Mesenchymal stem cell (in vitro differentiated cells and primary cell): ENCODE measurements at regions not wholly inside any gene's neighbourhood (a gene's known extent, or its start where the extent isn't known, plus 50 kb on each side); places are given as distances from the start of the nearest gene placed in this dataset.
A peak's percentile ranks its signal among the peaks of the same experiment; 100 is the strongest.
"Not testable (repeated sequence)": the region's sequence is repeated elsewhere in the genome, so short reads cannot be mapped to it uniquely, and the experiment has no call there.

Experiments
- DNase-seq: peaks from one replicate; pipeline ENCODE4 v3.0.0-alpha.2; 2013
- H2AFZ ChIP-seq: one replicate; pipeline ENCODE4 v1.6.1; 2013; ENCODE audit warnings: low read depth, mild to moderate bottlenecking, control low read depth, inconsistent platforms, low read length, moderate library complexity
- H2AK5ac ChIP-seq: 2 replicates; pipeline ENCODE4 v1.6.1; 2013; ENCODE audit warnings: low read length, moderate library complexity, mild to moderate bottlenecking, inconsistent platforms; ENCODE audit not compliant: severe bottlenecking
- H2BK120ac ChIP-seq: one replicate; pipeline ENCODE4 v1.6.1; 2013; ENCODE audit warnings: low read depth, mild to moderate bottlenecking, inconsistent platforms, low read length, moderate library complexity
- H2BK12ac ChIP-seq, 2 experiments: one replicate each; pipeline ENCODE4 v1.6.1; 2013; ENCODE audit warnings: inconsistent platforms in 2 of 2, low read length in 2 of 2, mild to moderate bottlenecking in 2 of 2, moderate library complexity in 2 of 2, control low read depth in 1 of 2
- H2BK15ac ChIP-seq: one replicate; pipeline ENCODE4 v1.6.1; 2013; ENCODE audit warnings: mild to moderate bottlenecking, low read depth, inconsistent platforms; ENCODE audit not compliant: poor library complexity, severe bottlenecking
- H2BK5ac ChIP-seq: 2 replicates; pipeline ENCODE4 v1.6.1; 2013; ENCODE audit warnings: low read depth, mild to moderate bottlenecking, low read length, control low read depth, inconsistent platforms; ENCODE audit not compliant: poor library complexity, severe bottlenecking
- H3K14ac ChIP-seq, 2 experiments: one replicate each; pipeline ENCODE4 v1.6.1; 2013; ENCODE audit warnings: inconsistent platforms in 2 of 2, low read length in 2 of 2, control low read depth in 1 of 2, mild to moderate bottlenecking in 1 of 2, moderate library complexity in 1 of 2
- H3K18ac ChIP-seq, 2 experiments: one replicate each; pipeline ENCODE4 v1.6.1; 2013; ENCODE audit warnings: inconsistent platforms in 2 of 2, low read length in 2 of 2, control low read depth in 1 of 2, low read depth in 1 of 2, mild to moderate bottlenecking in 1 of 2
- H3K23ac ChIP-seq, 2 experiments: one replicate each; pipeline ENCODE4 v1.6.1; 2013; ENCODE audit warnings: inconsistent platforms in 2 of 2, low read length in 2 of 2, mild to moderate bottlenecking in 2 of 2, moderate library complexity in 2 of 2, control low read depth in 1 of 2
- H3K27ac ChIP-seq: 2 replicates; pipeline ENCODE4 v1.5.1; 2013; ENCODE audit warnings: mild to moderate bottlenecking, moderate library complexity, low read length, control low read depth, inconsistent platforms; ENCODE audit not compliant: poor library complexity, severe bottlenecking
- H3K27me3 ChIP-seq, 2 experiments: 2 replicates each; pipeline versions ENCODE4 v1.6.1 to v1.7.0; 2013; ENCODE audit warnings: low read length in 2 of 2, mild to moderate bottlenecking in 2 of 2, moderate library complexity in 2 of 2, control low read depth in 1 of 2, inconsistent platforms in 1 of 2; ENCODE audit not compliant: control insufficient read depth in 1 of 2, insufficient read depth in 1 of 2
- H3K36me3 ChIP-seq, 2 experiments: 2 replicates each; pipeline versions ENCODE4 v1.6.1 to v1.7.0; 2013; ENCODE audit warnings: low read length in 2 of 2, control low read depth in 1 of 2, inconsistent platforms in 1 of 2, low read depth in 1 of 2, mild to moderate bottlenecking in 1 of 2; ENCODE audit not compliant: insufficient read depth in 2 of 2, control insufficient read depth in 1 of 2
- H3K4ac ChIP-seq, 2 experiments: one replicate each; pipeline ENCODE4 v1.6.1; 2013; ENCODE audit warnings: inconsistent platforms in 2 of 2, low read length in 2 of 2, mild to moderate bottlenecking in 2 of 2, moderate library complexity in 2 of 2, control low read depth in 1 of 2, low read depth in 1 of 2
- H3K4me1 ChIP-seq: 2 replicates; pipeline ENCODE4 v1.6.1; 2013; ENCODE audit warnings: low read depth, low read length, control low read depth; ENCODE audit not compliant: control insufficient read depth, insufficient read depth
- H3K4me2 ChIP-seq: 2 replicates; pipeline ENCODE4 v1.6.1; 2013; ENCODE audit warnings: low read length, mild to moderate bottlenecking, inconsistent platforms; ENCODE audit not compliant: poor library complexity, severe bottlenecking
- H3K4me3 ChIP-seq, 2 experiments: 2 replicates each; pipeline versions ENCODE4 v1.5.1 to v1.7.0; 2013; ENCODE audit warnings: low read length in 2 of 2, mild to moderate bottlenecking in 2 of 2, control low read depth in 1 of 2, low read depth in 1 of 2; ENCODE audit not compliant: insufficient read depth in 1 of 2
- H3K79me1 ChIP-seq: replicated peaks from 2 replicates; pipeline ENCODE4 v1.6.1; 2013; ENCODE audit warnings: mild to moderate bottlenecking, control low read depth, low read length, inconsistent platforms; ENCODE audit not compliant: poor library complexity, severe bottlenecking
- H3K9ac ChIP-seq: 2 replicates; pipeline ENCODE4 v1.7.0; 2013; ENCODE audit warnings: mild to moderate bottlenecking, low read length, moderate library complexity
- H3K9me3 ChIP-seq: 2 replicates; pipeline ENCODE4 v1.7.0; 2013; ENCODE audit warnings: mild to moderate bottlenecking, low read length; ENCODE audit not compliant: control insufficient read depth
- H4K8ac ChIP-seq: one replicate; pipeline ENCODE4 v1.6.1; 2013; ENCODE audit warnings: inconsistent platforms, mild to moderate bottlenecking, low read length, moderate library complexity
- H4K91ac ChIP-seq: one replicate; pipeline ENCODE4 v1.6.1; 2013; ENCODE audit warnings: mild to moderate bottlenecking, low read length, inconsistent platforms
- WGBS: methylation state at CpG from one replicate; pipeline ENCODE4 v1.1.7; 2013; ENCODE audit warnings: mixed read lengths; 5-methylcytosine and 5-hydroxymethylcytosine counted together

DNA sequence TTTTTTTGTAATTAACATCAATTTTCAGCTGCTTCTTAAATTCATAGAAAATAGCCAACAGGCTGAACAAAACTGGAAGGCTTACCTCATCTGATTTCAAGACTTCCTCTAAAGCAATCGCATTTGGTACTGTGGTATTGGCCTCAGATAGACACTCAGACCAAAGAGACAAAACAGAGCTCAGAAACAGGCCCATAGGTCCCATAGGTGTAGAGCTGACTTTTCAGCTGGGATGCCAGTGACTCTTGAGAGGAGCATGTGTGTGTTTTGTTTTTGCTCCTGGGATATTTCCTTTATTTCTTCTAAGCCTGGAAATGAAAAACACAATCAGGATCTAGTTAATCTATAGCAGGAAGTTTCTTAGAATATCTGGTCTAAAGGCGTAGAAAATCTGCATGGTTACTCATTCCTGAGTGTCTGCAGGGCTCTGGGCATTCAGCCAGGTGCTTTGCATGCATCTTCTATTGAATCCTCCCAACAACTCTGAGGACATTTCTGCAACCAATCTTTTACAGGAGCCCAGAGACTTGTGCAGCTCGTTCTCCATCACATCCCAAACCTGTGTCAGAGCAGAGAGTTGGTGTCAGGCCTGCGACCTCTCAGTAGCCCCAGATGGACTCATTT lies 190.8 kb downstream of the RTP5 start:
- no peak overlapping the region for H3K14ac ChIP-seq
- 64% methylated on average over 4 of the region's 4 CpGs for WGBS
- no peaks in the 10 kb centered on the region for H3K36me3 ChIP-seq
- H3K9me3 ChIP-seq: no peaks in the 10 kb centered on the region
- H2BK5ac ChIP-seq: no peak overlapping the region
- no peak overlapping the region for H3K4me2 ChIP-seq
- no peak overlapping the region for H3K18ac ChIP-seq
- no peak overlapping the region for H3K4me3 ChIP-seq
- no peak overlapping the region for H3K23ac ChIP-seq
- peak overlapping the region; percentile 6 for H3K27ac ChIP-seq
- no peak overlapping the region for H2AFZ ChIP-seq
- no peak overlapping the region for H3K4ac ChIP-seq
- H4K8ac ChIP-seq: no peak overlapping the region
- H3K4me1 ChIP-seq: peaks cover 3% of the 10 kb centered on the region
- no peak overlapping the region for H2BK15ac ChIP-seq
- no peak overlapping the region for H2AK5ac ChIP-seq
- H3K79me1 ChIP-seq: no peaks in the 10 kb centered on the region
- H2BK120ac ChIP-seq: no peak overlapping the region
- peaks cover 25 to 38% of the 10 kb centered on the region in 2 experiments for H3K27me3 ChIP-seq
- H4K91ac ChIP-seq: no peak overlapping the region
- H2BK12ac ChIP-seq: no peak overlapping the region
- no peak overlapping the region for H3K9ac ChIP-seq
- DNase-seq: peak; percentile 31

DNA sequence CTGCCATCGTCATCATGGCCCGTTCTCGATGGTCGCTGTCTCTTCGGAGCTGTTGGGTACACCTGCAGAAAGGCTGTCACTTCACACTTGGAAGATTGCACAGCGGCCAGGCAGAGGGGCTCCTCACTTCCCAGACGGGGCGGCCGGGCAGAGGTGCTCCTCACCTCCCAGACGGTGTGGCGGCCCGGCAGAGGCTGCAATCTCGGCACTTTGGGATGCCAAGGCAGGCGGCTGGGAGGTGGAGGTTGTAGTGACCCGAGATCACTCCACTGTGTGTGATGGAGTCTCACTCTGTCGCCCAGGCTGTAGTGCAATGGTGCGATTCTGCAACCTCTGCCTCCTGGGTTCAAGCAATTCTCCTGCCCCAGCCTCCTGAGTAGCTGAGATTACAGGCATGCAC lies 192.4 kb downstream of the RTP5 start:
- not testable (repeated sequence) for H3K9me3 ChIP-seq, H3K79me1 ChIP-seq, H2BK120ac ChIP-seq, H2AFZ ChIP-seq, H3K4me1 ChIP-seq, H3K14ac ChIP-seq, H3K4ac ChIP-seq, H4K8ac ChIP-seq, H3K18ac ChIP-seq, H3K23ac ChIP-seq, H2BK5ac ChIP-seq, H3K4me2 ChIP-seq, H3K9ac ChIP-seq, H2AK5ac ChIP-seq, H4K91ac ChIP-seq, H3K4me3 ChIP-seq, DNase-seq, H2BK15ac ChIP-seq, H2BK12ac ChIP-seq, H3K36me3 ChIP-seq, H3K27ac ChIP-seq
- peaks cover 18 to 22% of the 10 kb centered on the region in 2 experiments for H3K27me3 ChIP-seq
- WGBS: 92% methylated on average over 14 of the region's 17 CpGs

DNA sequence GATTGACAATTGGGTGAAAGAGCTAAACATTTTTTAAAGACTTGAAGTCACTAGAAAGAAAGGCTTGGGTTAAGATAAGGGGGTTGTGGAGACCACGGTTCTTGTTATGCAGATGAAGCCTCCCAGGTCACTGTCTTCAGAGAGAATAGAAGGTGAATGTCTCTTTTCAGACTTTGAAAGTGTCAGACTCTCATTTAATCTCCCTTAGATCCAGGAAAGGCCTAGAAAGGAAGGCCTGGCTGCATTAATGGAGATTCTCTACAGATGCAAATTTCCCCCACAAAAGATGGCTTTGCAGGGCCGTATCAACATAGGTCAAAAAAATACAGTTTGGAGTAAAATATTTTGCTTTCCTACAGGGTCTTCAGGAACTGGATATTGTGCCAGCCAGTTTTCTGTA lies 193.9 kb downstream of the RTP5 start:
- H3K18ac ChIP-seq: no peak overlapping the region
- no peak overlapping the region for H3K27ac ChIP-seq
- H2AK5ac ChIP-seq: no peak overlapping the region
- H3K36me3 ChIP-seq: no peaks in the 10 kb centered on the region
- WGBS: 39% methylated on average over 2 of the region's 2 CpGs
- H2BK12ac ChIP-seq: no peak overlapping the region
- no peak overlapping the region for H4K91ac ChIP-seq
- H3K79me1 ChIP-seq: no peaks in the 10 kb centered on the region
- H3K9me3 ChIP-seq: no peaks in the 10 kb centered on the region
- no peak overlapping the region for H2AFZ ChIP-seq
- no peak overlapping the region for H3K4me3 ChIP-seq
- H3K27me3 ChIP-seq: peaks cover 6 to 9% of the 10 kb centered on the region in 2 experiments
- no peak overlapping the region for H3K4ac ChIP-seq
- no peak overlapping the region for H3K9ac ChIP-seq
- no peak overlapping the region for H2BK120ac ChIP-seq
- DNase-seq: no peak
- H2BK15ac ChIP-seq: no peak overlapping the region
- peaks cover 3% of the 10 kb centered on the region for H3K4me1 ChIP-seq
- H3K23ac ChIP-seq: no peak overlapping the region
- no peak overlapping the region for H3K4me2 ChIP-seq
- H2BK5ac ChIP-seq: no peak overlapping the region
- H4K8ac ChIP-seq: no peak overlapping the region
- no peak overlapping the region for H3K14ac ChIP-seq

DNA sequence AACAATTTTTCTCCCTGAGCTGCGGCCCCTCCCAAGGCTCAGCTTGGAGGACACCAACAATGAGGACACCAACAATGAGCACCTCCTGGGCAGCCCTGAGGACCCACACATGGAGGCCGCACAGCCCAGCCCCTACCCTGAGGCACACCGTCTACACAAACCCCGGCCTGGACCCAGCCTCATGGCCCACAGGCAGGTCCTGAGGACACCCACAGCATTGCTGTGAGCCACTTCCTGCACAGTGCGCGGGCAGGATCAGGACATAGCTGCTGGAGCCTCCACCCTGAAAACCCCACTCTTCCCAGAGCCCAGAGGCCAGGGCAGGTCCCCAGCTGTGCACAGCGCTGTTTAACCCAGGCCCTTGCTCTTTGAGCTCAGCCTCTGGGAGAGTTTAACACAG lies 194.3 kb downstream of the RTP5 start:
- Histone ChIP-seq H3K18ac (no peak overlapping the region), H2BK120ac (no peak overlapping the region), H2BK12ac (no peak overlapping the region), H2AK5ac (no peak overlapping the region), H3K36me3 (no peaks in the 10 kb centered on the region), H2BK15ac (no peak overlapping the region), H3K14ac (no peak overlapping the region), H4K8ac (no peak overlapping the region), H4K91ac (no peak overlapping the region), H3K4me1 (peaks cover 3% of the 10 kb centered on the region), H3K79me1 (no peaks in the 10 kb centered on the region), H3K27ac (no peak overlapping the region), H2AFZ (no peak overlapping the region), H3K27me3 (peaks cover 4 to 12% of the 10 kb centered on the region in 2 experiments), H3K4me3 (no peak overlapping the region), H3K4ac (no peak overlapping the region), H3K9ac (no peak overlapping the region), H2BK5ac (no peak overlapping the region), H3K23ac (no peak overlapping the region), H3K4me2 (no peak overlapping the region), H3K9me3 (no peaks in the 10 kb centered on the region)
- 86% methylated on average over 6 of the region's 7 CpGs for WGBS
- no peak for DNase-seq
